Fibroblast of mammary gland (primary cell): ENCODE measurements at regions not wholly inside any gene's neighbourhood (a gene's known extent, or its start where the extent isn't known, plus 50 kb on each side); places are given as distances from the start of the nearest gene placed in this dataset.

Experiments
- DNase-seq: peaks from one replicate; pipeline ENCODE4 v3.0.0-alpha.2; 2010; ENCODE audit warnings: low read depth
- H3K4me3 ChIP-seq: 2 replicates; pipeline ENCODE4 v1.5.1; 2011; ENCODE audit warnings: low read depth, mild to moderate bottlenecking, low read length, moderate library complexity; ENCODE audit not compliant: control insufficient read depth
- CTCF ChIP-seq: conservative IDR thresholded peaks from 2 replicates; pipeline ENCODE4 v1.5.1; 2011; ENCODE audit warnings: low read depth, low read length, inconsistent platforms; ENCODE audit not compliant: control insufficient read depth, insufficient read depth

- TF ChIP-seq CTCF, result no peak
- DNase-seq, result no peak
- no peak overlapping the region for H3K4me3 ChIP-seq
These were observed 889.8 kb downstream of the TRHDE start for GRCh38 chr12:73161970-73162369.

GRCh38 chr12:73180734-73181133 is 908.6 kb downstream of the TRHDE start:
- H3K4me3 ChIP-seq, result no peak overlapping the region
- DNase-seq, result no peak
- no peak for TF ChIP-seq CTCF

GRCh38 chr12:73181244-73181643 is 909.1 kb downstream of the TRHDE start:
- H3K4me3 ChIP-seq, result no peak overlapping the region
- no peak for TF ChIP-seq CTCF
- no peak for DNase-seq

GRCh38 chr12:73185403-73185802 is 913.2 kb downstream of the TRHDE start:
- no peak for TF ChIP-seq CTCF
- DNase-seq, result no peak
- H3K4me3 ChIP-seq, result no peak overlapping the region

GRCh38 chr12:73186272-73186671 is 914.1 kb downstream of the TRHDE start:
- no peak for TF ChIP-seq CTCF
- no peak overlapping the region for H3K4me3 ChIP-seq
- DNase-seq, result no peak

GRCh38 chr12:73187765-73188164 is 915.6 kb downstream of the TRHDE start:
- H3K4me3 ChIP-seq, result no peak overlapping the region
- TF ChIP-seq CTCF, result no peak
- no peak for DNase-seq

- TF ChIP-seq CTCF, result no peak
- DNase-seq, result no peak
- no peak overlapping the region for H3K4me3 ChIP-seq
These were observed 938.5 kb downstream of the TRHDE start for GRCh38 chr12:73210548-73211204.
